GM19025 (cell line): ENCODE measurements at regions not wholly inside any gene's neighbourhood (a gene's known extent, or its start where the extent isn't known, plus 50 kb on each side); places are given as distances from the start of the nearest gene placed in this dataset.
"Not testable (repeated sequence)": the region's sequence is repeated elsewhere in the genome, so short reads cannot be mapped to it uniquely, and the experiment has no call there.

Source experiments
- ATAC-seq: cut with Tn5 transposase; IDR thresholded peaks from one replicate; pipeline ENCODE4 v1.9.1; 2021; ENCODE audit warnings: mild to moderate bottlenecking, low read depth, moderate library complexity; ENCODE audit not compliant: unreplicated experiment

DNA sequence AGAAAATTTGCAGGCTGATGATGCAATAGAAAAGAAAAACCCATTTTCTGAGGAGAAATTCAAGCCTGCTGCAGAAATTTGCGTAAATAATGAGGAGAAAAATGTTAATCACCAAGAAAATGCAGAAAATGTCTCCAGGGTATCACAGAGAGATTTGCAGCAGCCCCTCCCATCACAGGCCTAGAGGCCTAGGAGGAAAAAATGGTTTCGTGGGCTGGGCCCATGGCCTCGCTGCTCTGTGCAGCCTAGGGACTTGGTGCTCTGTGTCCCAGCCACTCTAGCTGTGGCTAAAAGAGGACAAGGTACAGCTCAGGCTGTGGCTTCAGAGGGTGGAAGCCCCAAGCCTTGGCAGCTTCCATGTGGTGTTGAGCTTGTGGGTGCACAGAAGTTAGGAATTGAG lies 374.8 kb upstream of the BOD1L1 start:
- not testable (repeated sequence) for ATAC-seq

DNA sequence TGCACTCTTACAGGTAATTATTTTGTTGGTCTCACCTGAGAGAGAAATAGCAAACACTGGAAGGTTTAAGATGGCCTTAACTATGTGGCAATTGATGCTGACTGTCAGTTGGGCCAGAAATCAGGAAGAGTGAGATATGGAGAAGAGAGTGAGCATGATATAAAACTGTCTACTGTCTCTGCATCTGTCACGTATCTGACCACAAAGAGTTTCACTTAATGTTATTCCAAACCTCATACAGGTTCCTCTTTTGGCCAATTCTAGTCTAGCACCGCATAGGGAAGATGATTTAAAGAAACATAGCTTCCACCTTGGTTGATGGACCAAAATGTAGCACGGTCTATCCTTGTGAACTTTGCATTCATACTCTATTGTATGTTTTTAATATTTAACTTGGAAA lies 381.0 kb upstream of the BOD1L1 start:
- ATAC-seq = no peak

DNA sequence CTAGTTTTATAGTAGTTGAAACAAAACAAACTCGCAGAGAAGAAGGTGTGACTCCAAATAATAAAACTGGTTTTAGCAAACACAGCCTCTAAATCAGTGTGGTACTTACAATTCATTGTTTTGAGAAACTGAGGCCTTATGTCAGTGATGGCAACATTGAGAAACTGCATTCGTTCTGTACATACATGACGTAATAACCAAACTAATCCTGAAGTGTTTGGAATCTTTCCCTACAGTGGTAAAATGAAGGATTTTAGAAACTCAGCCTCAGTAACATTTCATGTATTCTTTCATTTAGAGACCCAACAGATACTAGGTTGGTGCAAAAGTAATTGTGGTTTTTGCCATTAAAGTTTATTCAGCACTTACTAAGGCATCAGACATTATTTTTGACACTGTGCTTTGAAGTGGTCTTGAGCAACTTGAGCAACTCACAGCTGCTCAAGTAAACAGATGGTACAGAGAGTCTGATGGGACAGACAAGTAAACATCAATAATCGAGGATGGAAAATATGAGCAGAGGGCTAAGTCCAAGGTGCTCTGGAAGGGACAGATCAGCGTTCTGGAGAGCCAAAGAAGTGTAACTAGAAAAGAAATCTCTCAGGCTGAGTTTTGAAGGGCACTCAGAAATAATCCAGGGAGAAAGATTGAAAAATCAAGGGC lies 390.8 kb upstream of the BOD1L1 start:
- no peak for ATAC-seq

DNA sequence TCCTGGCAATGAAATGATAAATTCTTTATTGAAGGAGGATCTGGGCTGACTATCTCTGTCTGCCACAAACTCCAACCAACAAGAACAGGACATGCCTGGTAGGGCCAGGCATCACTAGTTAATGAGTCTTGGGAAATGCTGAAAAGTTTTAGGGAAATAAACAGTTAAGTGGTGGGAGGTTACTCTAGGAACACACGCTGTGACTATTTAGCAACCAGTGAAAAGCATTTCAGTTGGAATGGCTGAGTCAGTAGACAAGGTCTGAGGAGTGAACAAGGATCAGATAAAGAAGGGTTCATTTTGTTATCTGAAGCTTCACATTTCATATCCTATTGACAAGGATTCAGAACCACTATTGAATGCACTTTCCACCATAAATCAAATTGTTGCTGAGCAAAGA lies 394.9 kb upstream of the BOD1L1 start:
- ATAC-seq = no peak

DNA sequence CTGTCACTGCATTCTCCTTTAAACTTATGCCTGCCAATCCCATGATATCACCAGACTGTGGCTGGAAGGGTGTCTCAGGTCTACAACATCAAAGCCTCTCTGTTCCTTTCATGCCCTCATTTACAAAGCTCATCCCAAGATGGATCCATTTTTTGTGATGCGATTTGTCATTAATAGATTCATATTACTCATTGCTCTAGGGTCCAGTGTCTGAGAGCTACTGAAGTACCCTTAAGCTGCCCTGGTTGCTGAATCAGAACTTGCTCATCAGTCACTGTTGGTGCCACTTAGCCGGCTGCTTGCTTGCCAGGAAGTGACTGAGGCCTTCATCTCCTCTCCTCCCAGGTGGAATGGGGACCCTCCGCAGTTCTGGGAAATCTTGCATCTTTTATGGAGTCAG lies 395.5 kb upstream of the BOD1L1 start:
- ATAC-seq = no peak

DNA sequence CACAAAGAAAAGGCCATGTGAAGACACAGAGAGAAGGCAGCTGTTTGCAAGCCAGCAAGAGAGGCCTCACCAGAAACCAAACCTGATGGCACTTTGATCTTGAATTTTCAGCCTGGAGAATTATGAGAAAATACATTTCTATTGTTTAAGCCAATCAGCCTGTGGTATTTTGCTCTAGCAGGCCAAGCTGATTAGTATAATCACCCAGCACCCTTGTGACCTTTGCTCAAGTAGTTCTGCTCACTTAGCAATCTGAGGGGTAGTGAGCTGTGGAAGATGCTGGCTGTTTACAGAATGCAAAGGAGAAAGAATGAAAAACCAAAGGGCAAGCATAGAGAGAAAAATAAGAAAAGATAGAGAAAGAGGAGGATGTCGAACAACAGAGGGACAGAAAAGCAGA lies 396.4 kb upstream of the BOD1L1 start:
- ATAC-seq = no peak

DNA sequence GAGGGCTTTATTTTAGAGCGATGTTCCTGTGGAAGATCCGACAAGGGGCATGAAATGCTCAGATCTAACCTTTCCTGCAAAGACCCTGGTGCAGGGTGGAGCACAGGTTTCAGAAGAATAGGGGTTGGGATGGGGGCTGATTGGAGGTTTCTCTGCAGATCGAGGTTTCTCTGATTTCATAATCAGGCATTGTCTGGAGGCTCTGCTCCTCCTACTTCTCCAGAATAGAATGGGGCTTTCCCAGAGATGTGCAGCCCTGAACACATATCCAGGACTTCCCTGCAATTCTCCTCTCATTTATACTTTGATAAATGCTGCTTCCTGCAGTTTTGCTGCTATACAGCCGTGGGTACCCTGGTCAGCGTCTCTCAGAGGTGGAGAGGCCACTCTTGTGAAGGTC lies 397.6 kb upstream of the BOD1L1 start:
- ATAC-seq = no peak

DNA sequence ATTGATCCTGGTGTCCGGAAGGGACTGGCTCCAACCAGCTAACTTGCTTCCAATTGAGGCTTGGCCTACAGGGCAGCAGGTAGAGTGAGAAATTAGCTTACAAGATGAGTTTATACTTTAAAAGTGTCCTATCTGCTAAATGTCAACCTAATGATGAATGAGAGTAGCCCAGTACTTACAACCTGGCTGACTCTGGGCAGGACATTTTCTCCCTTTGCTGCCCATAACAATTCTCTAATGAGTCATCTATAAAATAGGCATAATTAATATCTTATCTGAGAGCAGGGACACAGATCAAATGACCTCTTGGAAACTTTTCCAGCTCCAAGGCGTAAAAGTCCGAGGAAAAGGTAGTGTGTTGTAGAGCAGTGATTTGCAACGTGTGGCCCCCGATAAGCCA lies 398.4 kb upstream of the BOD1L1 start:
- ATAC-seq = no peak

DNA sequence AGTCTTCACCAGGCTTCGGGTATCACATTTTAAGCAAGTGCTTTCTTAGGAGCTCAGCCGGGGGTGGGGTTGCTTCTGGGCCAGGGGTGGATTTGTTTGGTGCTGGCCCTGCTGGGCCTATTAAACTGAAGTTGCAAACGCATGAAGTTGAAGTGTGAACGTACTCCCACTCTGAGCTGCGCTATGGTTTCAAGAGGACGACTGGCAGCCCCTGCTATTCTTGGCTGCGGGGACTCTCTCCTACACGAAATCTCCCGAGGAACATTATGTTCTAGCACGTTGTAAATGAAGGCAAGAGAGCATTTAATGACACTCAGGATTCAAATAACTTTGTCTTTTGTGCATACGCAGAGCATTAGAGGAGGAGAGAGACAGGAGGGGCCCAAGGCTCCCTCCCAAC lies 401.3 kb upstream of the BOD1L1 start:
- no peak for ATAC-seq

DNA sequence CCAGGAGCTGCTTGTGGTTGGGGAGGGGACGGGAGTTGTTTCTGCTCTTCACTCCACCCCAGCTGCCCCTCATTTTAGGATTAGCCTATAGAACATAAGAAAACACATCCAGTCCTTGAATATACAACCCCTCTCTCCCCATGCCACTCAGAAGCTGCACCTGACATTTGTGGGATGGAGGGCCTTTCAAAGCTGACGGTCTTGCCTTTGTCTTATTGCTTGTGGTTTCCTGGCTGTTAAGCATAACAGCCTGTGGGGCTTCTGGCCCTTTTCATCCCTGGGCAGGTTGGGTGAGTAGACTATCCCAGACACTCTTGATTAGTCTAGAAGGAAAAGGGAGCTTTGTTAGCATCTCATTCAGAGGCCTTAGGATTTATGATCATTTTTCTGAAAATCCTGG lies 407.6 kb upstream of the BOD1L1 start:
- ATAC-seq = no peak

DNA sequence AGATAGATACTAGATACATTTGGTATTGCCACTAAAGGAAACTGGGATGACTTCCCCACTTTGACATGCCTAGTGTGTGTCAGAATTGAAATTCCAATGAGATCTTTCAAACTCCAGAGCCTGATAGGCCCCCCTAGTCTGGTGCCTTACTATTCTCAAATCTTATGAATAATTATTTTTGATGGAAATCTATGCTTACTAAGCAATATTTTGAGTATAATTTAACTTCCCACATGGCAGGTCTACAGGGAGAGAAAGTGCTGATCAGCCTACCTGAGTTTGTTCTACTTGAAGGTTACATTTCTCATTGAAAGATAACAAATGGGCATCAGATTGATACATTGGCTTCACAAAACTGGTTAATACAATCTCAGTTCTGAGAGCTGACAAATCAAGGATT lies 415.7 kb upstream of the BOD1L1 start:
- no peak for ATAC-seq

DNA sequence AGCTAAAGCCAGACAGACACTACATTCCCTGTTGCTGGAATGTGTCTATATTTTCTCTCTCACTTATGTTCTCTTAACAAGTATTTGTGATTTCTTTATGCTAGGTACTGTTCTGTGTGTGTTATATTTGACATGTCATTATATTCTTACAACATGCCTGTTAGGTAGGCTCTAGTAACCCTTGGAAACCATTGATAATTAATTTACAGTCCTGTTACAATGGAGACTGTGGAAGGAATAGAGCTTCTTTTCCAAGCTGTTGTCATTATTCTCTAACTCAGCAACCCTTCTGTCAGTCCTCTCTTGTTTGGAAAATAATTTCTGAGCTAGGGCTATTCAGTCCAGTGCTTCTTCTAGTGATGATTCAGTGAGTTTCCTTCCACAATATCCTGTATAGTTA lies 419.1 kb upstream of the BOD1L1 start:
- ATAC-seq = no peak

DNA sequence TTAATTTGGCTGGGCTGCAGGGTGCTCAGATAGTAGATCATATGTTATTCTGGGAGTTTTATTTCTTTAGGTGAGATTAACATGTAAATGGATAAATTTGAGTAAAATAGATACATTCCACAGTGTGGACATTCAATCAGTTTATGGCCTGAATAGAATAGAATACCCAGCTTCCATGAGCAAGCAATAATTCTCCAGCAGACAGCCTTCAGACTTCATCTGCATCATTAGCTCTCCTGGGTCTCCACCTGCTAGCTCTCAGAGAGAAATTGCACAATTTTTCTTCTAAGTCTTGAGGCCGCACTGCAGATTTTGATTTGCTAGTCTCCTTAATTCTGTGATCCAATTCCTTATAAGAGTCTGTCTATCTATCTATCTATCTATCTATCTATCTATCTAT lies 420.3 kb upstream of the BOD1L1 start:
- no peak for ATAC-seq

DNA sequence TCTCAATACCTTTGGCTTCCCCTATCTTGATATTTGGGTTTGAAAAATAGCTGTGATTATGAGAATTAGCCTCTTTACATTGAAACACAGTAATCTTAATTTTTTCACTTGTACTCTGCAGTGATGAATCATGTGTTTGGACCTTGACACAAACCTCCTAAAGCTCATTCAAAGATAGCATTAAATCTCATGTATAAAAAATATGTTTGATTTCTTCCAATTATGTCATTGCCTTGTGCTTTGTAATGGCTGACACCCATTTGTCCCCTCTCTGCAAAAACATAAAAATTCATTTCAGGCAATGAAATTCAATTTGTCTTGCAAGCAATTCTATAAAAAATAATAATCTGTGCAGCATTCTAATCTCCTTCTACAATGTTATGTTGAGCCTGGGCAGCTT lies 422.4 kb upstream of the BOD1L1 start:
- ATAC-seq = no peak

DNA sequence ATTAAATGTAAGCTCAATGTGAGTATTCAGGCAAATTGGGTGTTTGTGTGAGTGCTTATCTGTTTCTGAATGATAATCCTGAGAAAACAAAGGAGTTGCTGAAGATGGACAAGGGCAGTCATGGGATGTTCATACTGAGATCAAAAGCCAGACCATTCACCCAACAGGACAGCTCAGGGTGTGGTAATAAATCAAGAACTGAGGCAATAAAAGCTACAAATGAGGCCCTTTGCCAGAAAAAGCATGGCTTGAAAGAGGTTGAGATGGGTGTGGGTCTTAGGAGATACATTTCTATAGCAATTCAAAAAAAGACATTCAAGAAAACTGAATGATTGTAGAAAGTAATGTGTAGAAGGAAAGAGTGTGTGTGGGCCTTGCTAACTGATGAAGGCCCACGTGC lies 425.8 kb upstream of the BOD1L1 start:
- ATAC-seq = no peak

DNA sequence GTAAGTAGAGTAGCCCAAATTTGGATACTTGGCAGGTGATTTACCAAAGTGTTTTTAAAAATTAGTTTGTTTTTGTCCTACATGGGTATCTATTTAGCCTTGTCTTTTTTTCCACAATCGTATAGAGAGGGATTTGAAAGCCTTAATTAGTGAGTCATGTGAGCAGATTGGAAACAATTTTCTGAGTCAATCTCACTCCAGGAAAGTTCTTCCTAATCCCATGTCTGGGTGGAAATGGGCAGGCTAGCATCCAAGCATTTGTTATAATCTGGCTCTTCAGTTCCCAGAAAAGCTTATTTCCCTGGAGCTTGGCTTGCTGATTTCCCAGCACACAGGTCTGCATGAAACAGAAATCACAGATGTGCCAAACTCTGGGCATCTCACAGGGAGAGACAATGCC lies 426.9 kb upstream of the BOD1L1 start:
- no peak for ATAC-seq

DNA sequence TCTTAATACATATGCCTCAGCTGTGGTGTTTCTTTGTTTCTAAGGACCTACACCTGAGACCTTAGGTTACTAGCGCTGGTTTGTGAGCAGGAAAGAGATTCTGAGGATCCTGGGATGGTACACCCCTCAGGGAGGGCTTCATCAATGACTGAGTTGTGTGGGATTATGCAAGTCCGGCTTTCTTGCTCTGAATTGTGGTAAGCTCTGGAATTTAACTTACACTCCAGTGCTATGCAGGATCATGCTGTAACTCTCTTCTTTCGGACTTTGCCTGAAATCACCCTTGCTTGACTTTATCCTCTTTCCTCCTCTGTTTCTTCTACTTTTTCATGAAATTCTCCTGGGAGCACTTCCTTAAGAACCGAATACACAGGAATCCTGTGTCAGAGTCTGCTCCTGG lies 431.5 kb upstream of the BOD1L1 start:
- ATAC-seq = no peak

DNA sequence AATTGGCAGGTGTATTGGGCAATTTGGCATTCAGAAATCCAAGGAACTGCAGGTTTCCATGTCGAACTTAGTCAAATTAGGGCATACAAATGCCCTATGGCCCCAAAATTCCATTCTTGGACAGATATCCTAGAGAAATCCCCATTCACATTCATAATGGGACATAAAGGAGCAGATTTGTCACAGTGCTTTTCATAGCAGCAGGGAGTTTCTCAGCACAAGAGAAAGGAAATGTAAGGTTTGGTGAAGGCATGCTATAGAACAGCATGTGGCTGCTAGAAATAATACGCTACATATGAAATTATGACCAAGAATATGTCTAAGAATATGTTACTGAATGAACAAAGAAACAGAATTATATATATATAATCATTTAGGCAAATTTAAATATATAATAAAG lies 437.5 kb upstream of the BOD1L1 start:
- ATAC-seq = no peak

DNA sequence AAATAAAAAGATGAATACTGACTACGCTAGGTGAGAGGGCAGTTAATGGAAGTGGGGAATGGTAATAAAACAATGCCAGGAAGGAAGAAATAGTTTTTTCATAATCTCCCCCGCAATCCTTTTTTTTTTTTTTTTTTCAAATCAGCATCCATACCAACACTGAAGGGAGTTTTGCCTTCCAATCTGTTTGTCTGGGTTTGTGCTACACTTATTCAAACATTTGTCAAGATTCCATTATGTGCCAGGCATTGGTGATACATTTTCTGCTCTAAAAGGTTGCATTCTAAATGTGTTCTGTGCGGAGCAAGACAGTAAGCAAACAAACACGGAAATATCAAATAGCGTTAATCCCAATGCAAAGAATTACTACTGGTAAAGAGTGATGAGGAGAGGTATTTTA lies 437.9 kb upstream of the BOD1L1 start:
- no peak for ATAC-seq

DNA sequence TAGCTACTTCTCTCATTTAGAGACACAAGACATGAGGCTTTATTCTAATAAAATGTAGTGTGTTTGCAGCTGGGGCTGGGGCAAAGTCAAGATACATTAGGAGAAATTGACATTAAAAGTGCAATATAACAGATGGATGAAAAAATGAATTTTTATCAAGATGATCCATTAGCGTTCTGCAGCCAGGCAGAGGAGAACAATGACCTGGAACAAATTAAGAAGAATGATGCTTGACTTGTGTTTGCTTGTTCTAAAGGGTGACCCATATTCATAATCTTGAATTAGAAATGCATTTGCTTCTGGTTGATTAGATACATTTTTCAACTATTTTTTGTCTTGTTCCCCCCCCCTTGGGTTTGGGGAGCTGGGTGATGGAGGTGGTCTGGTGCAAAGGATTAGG lies 439.5 kb upstream of the BOD1L1 start:
- no peak for ATAC-seq

DNA sequence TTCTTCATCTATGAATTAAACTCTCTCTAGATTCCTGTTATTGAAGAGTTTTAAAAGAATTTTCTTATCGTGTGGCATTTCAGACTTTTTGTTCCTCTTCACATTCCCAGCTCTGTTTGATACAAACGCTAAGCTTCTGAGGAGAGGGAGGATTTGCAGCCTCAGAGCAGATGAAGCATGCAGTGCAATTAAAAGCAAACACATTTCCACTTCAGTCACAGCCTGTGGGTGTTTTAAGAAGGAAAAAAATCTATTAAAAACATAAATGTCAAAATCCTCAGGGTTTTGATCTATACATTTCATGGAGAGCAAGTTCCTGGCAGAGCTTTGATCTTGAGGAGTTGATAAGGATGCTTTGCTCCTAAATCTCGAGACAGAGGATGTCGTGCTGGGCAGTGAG lies 442.4 kb upstream of the BOD1L1 start:
- ATAC-seq = no peak

DNA sequence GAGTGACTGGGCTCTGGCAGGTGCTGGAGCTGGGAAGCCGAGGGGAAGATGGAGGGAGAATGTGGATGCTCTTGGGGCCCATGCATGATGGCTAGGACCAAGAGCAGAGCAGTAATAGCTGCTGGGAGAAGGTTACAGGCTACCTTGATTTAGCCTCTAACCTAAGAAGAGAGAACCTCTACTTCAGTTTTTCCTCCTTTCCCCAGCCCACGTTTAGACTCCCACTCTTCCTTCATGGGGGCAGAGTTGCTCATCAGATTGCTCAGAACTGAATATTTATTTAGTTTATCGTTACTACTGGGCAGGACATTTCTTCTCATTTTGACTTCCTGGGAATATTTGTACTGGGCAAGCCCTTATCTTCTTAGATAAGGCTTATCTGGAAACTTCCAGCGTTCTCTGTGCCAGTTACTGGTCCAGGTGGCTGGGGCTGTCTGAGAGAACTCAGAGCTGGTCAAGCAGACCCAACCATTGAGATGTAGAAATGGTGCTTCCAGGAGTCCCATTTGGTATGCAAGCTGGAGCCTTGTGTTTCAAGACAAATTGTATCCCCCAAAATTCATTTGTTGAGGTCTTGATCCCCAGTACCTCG lies 442.9 kb upstream of the BOD1L1 start:
- ATAC-seq = no peak

DNA sequence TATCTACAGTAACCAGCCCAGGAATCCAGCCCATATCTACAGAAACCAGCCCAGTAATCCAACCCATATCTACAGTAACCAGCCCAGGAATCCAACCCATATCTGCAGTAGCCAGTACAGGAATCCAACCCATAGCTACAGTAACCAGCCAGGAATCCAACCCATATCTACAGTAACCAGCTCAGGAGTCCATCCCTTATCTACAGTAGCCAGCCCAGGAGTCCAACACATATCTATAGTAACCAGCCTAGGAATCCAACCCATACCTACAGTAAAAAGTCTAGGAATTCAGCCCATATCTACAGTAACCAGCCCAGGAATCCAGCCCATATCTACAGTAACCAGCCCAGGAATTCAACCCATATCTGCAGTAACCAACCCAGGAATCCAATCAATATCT lies 445.0 kb upstream of the BOD1L1 start:
- no peak for ATAC-seq
